ENCODE measurements at regions not wholly inside any gene's neighbourhood (a gene's known extent, or its start where the extent isn't known, plus 50 kb on each side); places are given as distances from the start of the nearest gene placed in this dataset.

- TF ChIP-seq, protein P1, sequence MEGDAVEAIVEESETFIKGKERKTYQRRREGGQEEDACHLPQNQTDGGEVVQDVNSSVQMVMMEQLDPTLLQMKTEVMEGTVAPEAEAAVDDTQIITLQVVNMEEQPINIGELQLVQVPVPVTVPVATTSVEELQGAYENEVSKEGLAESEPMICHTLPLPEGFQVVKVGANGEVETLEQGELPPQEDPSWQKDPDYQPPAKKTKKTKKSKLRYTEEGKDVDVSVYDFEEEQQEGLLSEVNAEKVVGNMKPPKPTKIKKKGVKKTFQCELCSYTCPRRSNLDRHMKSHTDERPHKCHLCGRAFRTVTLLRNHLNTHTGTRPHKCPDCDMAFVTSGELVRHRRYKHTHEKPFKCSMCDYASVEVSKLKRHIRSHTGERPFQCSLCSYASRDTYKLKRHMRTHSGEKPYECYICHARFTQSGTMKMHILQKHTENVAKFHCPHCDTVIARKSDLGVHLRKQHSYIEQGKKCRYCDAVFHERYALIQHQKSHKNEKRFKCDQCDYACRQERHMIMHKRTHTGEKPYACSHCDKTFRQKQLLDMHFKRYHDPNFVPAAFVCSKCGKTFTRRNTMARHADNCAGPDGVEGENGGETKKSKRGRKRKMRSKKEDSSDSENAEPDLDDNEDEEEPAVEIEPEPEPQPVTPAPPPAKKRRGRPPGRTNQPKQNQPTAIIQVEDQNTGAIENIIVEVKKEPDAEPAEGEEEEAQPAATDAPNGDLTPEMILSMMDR (IDR thresholded peaks at IDR 0.05; ENCODE audit: low read length): no peak
- TF ChIP-seq EZH2 (optimal IDR thresholded peaks at IDR 0.05; ENCODE audit: low read depth, low read length): no peak
These were observed 292.5 kb downstream of the BRD1 start for GRCh38 chr22:49535126-49535525.

Measured in MM.1S (cell line).